Endometrium (tissue), 2 donors: ENCODE measurements at regions not wholly inside any gene's neighbourhood (a gene's known extent, or its start where the extent isn't known, plus 50 kb on each side); places are given as distances from the start of the nearest gene placed in this dataset.
"Not testable (repeated sequence)": the region's sequence is repeated elsewhere in the genome, so short reads cannot be mapped to it uniquely, and the experiment has no call there.

Experiments
- FAIRE-seq: peaks from 2 replicates; lab custom pipeline; 2012; peaks lifted over from hg19 to GRCh38; lab: Jason Lieb, UNC
- donor health status: control.
- donor health status: control.

- FAIRE-seq = no peak
Measured at GRCh38 chr3:190192087-190192486, 71.4 kb upstream of the P3H2 start.

DNA sequence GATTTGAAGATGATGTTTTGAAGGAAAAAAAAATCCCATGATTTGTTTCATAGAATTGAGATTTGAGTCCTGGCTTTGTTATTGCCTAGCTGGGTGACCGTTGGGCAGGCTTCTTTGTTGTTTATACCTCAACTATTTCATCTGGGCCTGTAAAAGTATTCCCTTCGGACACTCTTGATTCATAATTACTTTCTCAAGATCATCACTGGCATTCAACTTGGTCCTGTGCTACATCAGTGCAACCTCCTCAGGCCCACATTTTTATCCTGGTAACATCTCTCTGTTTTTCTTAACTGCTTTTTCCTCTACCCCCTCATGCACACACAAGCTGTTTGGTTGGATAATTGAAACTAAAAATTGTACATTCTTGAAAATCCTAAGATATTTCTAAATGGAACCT is 67.5 kb upstream of the P3H2 start:
- no peak for FAIRE-seq

GRCh38 chr3:190183121-190183520 is 62.4 kb upstream of the P3H2 start:
- no peak for FAIRE-seq

DNA sequence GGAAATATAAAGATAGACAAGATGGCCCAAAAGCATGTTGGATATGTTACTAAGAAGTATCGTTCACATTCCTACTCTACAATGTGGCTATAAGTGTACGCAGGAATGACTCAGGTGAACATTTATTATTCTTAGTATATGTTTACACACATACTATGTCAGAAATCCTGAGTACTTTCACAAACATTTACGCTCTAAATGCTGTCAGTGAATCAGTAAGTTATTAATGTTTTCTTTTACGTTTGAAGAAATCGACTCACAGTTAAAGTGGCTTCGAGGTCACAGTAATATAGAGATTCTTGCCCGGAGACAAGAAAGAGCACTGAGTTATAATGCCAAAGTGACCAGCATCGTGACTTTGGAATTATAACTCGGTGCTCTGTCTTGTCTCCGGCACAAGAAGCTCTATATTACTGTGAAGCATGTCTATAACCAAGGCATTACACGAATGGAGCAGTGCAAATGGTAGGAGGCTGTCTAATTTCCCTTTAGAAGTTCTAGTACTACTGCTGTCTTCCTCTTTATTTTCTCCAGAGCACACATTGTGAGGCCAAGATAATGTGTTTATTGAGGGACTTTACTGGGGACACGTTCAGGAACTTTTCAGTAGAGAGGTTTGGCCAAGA is 61.8 kb upstream of the P3H2 start:
- no peak for FAIRE-seq

- no peak for FAIRE-seq
Measured at GRCh38 chr3:190180268-190180667, 59.6 kb upstream of the P3H2 start.

- FAIRE-seq = no peak
Measured at GRCh38 chr3:190178779-190179178, 58.1 kb upstream of the P3H2 start.

DNA sequence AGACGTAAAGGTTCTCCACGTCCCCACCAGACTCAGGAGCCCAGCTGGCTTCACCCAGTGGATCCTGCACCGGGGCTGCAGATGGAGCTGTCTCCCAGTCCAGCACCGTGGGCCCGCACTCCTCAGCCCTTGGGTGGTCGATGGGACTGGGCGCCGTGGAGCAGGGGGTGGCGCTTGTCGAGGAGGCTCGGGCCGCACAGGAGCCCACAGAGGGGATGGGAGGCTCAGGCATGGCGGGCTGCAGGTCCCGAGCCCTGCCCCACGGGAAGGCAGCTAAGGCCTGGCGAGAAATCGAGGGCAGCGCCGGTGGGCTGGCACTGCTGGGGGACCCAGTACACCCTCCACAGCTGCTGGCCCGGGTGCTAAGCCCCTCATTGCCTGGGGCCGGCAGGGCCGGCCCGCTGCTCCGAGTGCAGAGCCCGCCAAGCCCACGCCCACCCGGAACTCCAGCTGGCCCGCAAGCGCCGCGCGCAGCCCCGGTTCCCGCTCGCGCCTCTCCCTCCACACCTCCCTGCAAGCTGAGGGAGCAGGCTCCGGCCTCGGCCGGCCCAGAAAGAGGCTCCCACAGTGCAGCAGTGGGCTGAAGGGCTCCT is 56.3 kb upstream of the P3H2 start:
- not testable (repeated sequence) for FAIRE-seq

- FAIRE-seq = not testable (repeated sequence)
Measured at GRCh38 chr3:190176106-190176505, 55.4 kb upstream of the P3H2 start.

GRCh38 chr3:190175490-190175889 is 54.8 kb upstream of the P3H2 start:
- peak; percentile 8 for FAIRE-seq

DNA sequence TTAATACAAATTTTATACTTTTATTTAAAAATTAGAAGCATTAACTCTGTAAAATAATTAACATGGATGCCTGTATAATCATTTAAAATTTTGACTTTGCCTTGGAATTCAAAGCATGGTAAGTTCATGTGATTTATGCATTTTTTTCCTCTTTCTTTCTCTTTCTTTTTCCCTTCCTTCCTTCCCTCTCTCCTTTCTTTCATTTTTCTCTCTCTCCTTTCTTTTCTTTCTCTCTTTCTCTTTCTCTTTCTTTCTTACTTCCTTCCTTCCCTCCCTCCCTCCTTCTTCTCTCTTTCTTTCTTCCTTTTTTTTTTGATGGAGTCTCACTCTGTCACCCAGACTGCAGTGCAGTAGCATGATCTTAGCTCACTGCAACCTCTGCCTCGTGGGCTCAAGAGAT is 53.8 kb upstream of the P3H2 start:
- FAIRE-seq = no peak

GRCh38 chr3:190173426-190173825 is 52.7 kb upstream of the P3H2 start:
- FAIRE-seq = peak; percentile 12

DNA sequence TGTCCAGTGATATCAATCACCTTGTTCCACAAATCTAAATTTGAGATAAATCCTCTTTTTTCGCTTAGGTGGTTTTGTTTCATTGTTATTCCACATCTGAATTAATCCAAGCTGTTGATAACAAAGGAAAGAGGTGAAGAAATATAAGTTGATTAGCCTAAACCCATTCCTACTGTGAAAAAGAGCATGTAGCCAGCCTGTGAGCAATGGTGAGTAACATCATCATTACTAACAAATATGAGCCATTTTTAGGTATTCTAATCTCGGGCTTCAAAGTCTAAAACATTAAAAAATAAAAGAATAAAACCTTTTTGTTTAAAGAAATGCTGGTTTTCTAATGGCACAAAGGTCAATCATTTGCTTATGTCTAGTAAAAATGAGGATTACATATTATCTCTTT is 52.1 kb upstream of the P3H2 start:
- FAIRE-seq = no peak
